Right kidney (tissue), 1 donor: ENCODE measurements at regions not wholly inside any gene's neighbourhood (a gene's known extent, or its start where the extent isn't known, plus 50 kb on each side); places are given as distances from the start of the nearest gene placed in this dataset.

Experiments
- DNase-seq: peaks from one replicate; pipeline ENCODE4 v3.0.0-alpha.2; 2016

DNA sequence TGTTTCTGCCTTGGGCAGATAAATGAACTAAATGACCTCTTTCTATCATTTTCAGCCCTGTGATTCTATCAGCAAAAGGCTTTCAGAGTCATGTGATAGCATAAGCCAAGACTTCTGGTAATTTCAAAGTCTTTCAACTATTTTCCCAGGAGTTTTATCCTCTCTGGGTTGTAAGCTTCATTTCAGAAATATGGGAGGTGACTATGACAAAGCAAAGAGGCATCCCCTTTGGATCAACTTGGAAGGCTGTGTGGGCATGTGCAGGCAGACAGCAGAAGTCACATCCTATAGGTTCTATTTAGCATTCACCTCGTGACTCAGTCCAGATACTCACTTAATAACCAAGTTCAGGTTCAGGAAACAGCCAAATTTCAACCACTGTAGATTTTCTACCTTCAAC lies 149.0 kb upstream of the FST start:
- no peak for DNase-seq

DNA sequence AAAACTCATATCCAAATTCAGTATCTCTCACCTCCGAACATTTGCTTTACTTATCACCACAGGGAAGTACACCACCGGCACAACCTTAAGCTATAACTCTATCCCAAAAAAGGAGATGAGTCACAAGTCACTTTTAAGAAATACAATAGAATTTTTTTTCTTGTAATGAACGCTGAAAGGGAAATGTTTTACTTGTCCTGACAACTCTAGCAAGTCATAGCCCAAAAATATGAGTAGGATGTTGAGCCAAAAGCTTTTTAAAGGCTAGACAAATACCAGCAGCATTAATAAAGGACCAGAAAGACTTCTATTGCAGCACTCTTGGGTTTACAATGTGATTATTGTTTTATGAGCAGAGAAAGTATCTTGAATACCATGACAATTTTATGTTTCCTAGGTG lies 147.3 kb upstream of the FST start:
- DNase-seq = no peak

DNA sequence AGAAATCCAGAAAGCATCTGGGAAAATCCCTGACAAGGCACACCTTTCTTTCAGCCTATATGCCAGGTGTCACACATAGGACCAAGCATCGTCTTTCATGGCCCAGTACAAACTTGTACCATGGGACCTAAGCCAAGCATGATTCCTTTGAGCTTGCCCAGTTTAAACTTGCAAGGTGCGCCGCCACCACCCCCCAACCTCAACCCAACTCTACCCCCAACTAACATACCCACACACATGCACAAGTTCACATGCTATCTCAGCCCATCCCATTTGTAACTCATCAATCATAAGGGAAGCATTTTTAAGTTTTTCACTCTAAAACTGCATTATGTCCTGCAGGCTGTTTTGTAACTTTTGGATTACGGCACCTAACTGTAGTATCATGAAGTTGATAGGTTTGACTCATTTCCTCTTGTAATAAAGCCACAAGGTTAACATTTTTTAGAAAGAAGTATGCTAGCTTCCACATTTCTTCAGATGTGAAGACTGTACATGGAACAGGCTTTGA lies 145.9 kb upstream of the FST start:
- no peak for DNase-seq

DNA sequence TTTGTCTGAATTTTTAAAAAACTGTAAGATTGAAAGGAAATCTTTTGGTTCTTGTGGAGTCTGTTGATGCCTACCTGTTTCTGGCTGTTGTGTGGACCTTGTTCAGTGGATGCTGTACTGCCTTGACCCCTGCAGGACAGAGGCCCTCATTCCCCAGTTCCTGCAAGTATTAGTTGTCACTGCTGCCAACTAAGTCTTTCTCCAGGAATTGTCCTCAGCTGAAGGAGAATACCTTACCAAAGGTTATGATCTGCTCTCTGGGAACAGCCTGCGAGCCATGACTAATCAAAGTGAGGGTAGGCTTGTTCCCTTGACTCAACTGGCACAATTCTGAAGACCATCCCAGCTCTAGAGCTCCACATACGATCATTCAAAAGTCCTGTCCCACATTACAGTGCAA lies 145.3 kb upstream of the FST start:
- DNase-seq = no peak

DNA sequence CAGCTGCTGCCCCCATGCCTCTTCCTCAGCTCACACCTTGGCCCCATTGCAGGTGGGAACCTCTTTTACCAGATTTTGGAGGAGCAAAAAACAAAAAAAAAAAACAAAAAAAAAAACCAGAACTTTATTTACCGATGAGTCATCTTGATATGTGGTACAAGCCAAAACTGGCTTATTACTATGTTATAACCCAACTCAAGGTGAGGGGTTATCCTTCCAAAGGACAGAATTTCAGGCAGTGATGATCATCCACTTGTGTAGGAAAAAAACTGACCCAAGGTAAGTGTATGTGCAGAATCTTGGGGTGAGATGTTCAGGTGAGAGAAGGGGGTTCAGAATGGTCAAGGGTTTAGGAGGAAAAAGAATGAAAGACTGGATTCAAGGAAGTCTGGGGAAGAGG lies 142.6 kb upstream of the FST start:
- no peak for DNase-seq

DNA sequence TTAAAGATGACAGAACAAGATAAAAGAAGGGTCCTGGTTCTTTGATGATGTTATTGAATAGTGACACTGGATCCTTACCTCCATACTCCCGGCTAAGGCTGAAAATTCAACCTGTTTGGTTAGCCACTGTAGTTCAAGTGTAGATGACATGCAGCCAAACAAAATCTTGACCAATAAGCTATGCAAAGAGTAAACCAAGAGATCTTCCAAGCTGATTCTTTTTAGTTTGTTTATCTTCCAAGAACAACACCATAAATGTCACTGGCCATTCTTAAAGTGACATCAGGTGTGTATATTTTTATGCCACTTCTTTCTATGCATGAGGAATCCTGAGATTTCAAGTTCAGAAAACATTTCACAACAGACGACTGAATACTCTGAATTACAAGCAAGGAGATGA lies 141.5 kb upstream of the FST start:
- no peak for DNase-seq

DNA sequence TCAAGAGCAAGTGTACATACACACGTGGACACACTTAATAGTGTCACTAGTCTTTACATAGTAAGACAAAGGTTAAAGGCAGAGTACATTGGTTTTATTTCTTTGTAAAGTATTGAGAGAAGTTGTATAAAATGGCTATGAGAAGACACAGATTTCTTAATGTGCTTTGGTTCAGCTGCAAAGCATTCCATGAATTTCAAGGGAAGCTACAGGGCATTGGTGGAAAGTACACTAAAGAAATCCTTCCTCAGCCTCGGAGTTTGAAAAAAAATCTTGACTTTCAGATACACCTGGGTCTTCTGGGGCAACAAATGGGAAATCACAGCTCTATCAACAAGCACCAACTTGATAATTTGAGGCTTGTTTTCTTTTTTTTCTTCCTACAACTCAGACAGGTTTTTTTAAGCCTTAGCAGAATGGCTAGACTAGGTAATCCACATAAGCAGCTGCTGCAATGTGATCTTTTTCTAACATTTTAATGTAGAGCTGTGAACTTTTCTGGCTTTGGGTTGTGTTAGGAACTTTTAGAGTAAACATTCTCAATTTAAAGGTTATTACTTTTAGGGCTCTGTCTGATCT lies 140.4 kb upstream of the FST start:
- peak; percentile 5 for DNase-seq

DNA sequence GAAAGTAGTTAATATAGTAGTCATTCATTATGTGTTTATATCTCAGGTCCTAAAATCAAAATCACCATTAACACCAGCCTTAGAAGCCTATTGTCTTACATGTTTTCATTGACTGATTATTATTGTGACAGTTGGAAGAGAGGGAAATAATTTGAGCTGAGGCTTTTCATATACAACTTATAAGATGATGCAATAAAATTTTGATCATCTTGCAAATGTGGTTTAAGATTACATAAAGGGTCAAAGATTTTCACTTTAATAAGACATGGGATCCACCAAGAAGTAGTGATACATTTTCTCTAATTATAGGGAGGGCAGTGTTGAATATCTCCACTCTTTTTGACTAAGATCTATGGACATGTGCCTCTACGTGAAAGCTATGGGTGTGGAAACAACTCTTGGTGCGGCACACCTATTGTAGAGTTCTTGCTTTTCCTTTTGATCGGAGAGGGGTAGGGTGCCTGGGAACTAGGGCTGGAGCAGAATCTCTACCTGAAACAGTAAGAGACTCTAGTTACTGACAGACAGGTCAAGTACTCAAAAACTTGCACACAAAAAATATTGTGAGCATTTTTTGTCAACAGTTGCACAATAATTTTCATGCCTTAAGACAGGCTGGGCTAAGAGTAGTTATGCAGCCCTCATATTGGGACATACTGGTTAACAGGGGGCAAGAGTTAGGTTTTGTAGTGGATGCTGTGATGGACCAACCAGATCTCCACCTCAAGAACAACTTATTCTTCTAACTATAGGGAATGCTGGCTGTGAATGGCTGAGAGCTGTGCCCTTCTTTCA lies 139.3 kb upstream of the FST start:
- no peak for DNase-seq

DNA sequence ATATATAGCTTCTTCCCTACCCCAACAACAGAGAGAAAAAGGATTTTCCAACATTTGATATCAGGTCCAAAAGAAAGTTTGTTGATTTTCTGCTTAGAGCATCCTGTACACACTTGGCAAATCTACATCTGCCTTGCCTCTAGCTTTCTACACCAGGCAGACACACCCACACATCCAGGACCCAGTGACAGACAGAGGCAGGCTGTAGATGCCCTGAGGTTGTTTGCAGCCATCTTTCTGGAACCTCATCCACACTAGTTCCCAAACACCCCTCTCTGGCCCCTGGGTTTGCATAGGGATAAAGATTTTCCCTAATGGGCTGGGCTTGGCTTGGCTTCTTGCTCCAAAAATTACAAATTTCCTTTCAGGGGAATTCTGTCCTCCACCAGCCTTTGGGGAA lies 138.2 kb upstream of the FST start:
- no peak for DNase-seq

DNA sequence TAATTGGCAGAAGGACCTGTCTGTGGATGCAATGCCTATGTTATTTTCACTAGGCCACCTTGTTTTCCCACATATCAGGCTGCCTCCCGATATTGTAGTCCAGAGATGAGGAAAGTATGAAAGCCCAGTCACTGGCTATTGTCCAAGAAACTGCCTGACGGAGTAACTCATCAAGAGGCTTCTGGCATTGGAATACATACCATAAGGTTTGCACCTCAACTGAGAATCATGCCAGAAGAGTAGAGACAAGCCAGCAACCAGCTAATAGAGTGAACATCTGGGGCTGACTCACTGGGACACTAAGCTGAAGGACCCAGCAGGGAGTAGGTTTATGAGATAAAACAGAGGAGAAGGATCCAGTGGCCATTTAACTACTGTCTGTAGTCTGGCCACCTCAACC lies 137.2 kb upstream of the FST start:
- DNase-seq = no peak

DNA sequence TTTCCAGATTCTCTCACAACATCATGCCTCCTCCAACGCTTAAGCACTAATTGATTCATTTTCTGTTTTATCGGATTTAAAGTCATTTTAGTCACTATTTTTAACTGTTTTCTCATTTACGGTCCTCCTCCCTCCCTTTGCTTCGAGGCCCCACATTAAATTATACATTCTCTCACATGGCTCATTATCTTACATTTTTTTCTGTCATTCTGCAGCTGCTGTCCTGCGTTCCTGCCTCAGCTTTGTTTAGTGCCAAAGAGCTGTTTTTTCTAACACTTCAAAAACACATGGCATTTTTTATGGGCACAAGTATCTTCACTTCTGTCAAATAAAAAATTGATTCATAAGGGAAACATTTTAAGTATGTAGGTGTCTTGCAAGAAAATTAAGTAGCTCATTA lies 130.1 kb upstream of the FST start:
- no peak for DNase-seq

DNA sequence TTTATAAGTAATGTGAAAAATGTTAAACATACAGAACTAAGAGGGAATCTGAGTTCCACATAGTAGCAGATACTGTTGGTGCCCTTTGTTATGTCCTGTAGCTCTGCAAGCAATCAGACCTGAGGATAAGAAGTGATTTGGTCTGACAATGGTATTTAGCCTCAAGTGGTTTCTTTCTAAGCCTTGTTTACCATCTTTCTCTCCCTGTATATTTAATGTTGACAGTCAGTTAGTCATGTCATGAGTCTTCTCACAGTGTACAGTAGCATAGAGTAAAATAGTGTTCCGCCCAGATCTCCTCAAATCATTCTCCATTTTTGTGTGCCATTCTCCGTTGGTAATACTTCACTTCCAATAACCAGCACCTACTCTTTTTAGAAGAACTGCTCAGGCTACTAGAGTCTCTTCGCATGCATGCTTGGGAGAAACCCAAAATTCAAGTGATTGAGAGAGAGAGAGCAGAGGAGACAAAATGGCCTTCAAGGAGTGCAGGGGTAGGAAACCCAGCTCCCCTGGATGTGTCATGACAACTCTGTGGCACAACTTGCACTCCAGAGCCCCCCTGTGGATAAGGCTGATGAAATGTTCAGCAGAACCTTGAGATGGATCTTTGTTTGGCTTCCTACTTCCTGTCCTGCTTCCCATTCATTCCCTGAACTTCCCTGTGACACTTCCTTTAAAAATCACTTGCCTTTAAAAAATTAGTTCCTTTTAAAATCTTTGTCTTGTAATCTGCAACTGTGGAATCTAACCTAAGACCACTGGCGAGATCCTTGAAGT lies 129.2 kb upstream of the FST start:
- DNase-seq = no peak

DNA sequence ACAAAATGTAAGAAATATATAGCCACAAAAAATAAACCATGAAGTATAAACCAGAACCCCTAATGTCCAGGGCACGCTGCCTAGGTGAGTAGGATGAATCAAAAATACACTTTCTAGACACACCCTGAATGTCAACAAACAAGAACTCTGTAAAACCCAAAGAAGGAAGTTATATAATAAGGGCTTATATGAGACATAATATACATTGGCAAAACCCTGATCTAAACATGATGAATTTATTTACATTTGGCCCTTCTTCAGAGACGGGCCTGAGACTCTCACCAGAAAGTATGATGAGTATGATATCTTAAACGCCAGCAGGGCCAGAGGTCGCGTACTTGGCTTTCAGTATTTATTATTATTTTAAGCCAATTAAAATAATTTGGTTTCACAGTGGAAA lies 125.1 kb upstream of the FST start:
- no peak for DNase-seq

DNA sequence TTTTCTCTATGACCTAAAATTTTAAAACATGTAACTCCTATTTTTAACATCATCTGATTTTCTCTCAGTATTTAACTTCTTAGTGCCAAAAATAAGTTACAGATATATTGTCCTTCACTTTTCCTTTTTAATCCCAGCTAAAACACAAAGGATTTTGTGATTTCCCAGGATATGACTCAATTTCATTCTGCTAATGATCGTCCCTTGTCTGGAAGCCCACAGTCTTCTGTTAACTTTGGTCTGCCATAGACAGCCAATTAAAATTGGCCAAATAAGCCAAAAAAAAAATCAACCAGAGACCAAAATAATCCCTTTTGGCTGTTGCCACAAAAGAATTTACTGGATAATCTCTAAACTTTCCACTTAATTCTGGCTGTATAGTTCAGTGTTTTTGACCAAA lies 124.5 kb upstream of the FST start:
- DNase-seq = no peak

DNA sequence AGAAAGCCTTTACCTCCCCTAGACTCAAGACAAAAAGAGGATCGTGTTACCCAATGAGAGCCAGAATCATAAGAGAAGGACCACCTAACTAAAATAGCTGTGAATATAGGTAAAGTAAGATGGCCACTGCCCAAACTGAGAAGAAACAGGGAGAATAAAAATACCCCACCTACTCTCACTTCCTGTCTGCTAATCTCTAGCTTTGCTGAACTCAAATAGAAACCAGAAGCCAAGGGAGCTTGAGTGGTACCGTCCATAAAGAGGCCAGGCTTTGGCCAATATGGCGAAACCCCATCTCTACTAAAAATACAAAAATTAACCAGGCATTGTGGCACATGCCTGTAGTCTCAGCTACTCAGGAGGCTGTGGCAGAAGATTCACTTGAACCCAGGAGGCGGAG lies 123.0 kb upstream of the FST start:
- no peak for DNase-seq

DNA sequence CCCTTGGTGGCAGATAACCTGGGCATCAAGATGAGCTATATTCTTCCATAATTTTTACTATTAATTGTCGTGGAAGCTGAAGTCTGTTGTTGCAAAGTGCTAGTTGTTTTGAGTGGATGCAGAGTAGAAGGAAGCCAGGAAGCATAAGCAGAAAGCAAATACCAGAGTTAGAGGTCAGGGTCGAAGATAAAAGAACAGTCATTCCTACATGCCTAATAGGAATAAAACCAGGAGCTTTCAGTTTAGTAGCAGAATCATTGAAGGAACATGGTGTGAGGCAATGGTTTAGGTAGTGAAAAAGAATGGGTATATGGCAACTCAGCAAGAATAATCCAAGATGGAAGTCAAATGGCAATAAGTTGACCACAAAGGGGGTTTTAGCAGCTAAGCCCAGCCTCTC lies 121.6 kb upstream of the FST start:
- DNase-seq = no peak

DNA sequence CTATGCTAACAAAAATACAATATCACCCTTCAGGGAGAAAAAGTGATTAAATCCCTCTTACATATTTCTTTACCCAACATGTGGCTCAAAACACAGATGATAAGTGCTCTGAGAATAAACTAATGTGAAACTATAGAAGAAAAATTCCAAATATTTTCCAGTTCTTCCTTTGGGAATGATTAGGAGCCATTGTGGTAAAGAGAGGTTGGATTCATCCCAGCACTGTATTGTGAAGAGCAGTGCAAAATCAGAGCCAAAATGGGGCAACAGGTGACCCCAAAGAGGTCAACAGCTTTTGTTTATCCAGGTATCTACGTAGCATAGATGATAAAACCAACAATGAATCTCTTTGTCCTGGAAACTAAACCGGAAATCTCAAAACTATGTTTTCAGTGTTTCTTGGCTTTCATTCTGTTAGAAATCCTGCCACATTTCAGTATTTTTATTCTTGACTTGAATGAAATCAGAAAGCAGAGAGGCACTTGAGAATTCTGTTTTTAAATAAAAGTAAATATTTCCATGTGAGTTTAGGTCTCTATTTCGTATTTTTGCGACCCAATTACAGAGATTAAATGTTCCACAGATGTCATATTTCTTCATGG lies 120.4 kb upstream of the FST start:
- DNase-seq = no peak

DNA sequence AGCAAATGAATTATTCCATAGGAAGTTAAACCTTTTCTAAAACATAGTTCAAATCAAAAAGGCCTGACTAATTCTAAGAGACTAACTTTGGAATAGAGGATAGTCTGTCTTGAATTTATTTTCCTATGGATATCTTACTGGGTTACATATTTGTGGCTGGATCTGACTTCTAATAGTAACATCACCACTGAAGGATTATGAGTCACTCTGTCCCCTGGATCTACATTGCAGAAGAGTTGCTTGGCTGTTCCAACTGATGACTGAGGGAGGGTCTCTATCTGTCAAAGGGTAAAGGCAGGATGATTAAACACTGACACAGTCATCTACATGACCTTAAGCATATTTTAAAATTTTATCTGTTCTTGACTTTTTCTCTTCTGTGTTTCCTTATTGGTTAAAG lies 119.6 kb upstream of the FST start:
- no peak for DNase-seq

DNA sequence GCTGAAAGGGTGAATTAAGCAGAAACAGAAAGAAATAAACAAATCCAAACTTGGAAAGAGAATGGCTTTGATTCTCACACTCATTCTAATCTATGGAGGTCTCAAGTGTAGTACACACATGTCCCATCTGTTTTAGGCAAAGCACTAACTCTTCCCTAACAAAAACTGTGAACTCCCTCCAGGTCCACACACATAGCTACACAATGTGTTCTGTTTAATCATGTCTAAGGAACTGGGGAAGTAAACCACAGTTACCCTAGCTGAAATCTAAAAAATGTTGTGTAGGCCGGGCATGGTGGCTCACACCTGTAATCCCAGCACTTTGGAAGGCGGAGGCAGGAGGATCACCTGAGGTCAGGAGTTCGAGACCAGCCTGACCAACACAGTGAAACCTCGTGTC lies 118.7 kb upstream of the FST start:
- no peak for DNase-seq

DNA sequence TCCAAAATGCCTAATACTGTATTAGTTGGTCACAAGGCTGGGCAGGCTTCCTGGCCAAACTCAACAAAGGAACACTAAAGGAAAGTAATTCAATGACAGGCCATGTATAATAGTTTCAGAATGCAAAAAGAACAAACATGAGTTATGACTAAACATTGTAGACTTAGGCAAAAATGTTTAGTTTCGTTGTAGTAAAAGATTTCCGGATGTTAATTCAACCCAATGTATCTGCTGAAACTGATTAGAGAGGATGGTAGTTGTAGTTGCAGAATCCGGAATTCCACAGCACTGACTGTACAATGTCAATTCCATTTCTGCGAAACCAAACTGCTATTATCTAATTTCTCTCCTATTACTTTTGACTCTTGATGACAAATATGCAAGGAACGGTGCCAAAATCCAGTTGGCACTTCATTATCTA lies 117.9 kb upstream of the FST start:
- DNase-seq = no peak

DNA sequence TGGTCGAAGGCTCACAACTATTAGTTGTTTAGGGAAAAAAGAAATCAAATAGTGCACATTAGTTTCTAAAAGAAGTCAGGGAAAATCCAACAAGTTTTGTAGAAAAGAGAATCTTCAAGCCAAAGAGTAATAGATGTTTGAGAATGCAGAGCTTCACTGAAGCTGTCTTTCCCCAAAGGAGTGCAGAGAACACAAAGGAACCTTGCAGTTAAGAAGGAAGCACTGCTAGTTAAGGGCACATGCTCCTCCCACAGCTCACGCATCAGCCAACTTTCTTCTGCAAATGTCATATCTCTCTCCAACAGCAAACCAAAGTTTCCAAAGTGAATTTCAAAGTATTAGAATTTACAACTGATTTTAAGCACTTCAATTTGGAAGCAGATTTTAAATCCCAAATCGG lies 116.4 kb upstream of the FST start:
- DNase-seq = no peak

DNA sequence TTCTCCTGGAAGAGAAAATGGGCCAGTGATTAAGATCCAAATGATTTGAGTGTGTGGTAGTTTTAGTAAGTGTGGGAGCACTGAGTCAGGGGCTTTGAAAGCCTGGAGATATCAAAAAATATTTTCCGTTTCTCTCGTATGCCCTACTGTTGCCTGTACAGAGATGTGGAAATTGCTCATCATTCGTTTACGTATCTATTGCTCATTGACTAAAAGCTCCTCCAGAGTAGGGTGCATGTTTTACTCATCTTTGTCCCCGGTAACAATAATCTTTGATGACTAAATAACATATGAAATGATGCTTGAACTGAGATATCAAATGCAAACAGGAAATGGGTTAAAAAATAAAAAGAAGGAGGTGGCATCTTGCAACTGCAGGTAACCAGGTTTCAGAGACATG lies 114.2 kb upstream of the FST start:
- no peak for DNase-seq

DNA sequence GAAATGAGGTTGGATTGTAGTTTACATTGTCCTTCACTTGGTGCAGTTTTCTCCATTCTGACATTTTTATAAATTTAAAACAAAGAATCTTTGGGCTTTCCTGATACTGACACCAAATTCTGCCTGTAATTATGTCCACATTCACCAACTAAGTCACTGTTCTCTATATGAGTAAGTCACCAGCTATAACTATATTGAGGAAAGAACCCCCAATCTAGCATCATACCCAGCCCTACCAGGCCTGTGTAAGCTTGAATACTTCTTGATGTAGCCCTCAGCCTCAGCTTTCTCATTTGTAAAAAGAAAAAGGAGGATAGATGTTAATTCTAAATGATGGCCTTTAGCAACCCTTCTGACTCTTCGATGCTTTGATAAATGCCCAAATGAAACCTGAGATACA lies 112.7 kb upstream of the FST start:
- no peak for DNase-seq
